HEK293 (cell line): ENCODE measurements at regions not wholly inside any gene's neighbourhood (a gene's known extent, or its start where the extent isn't known, plus 50 kb on each side); places are given as distances from the start of the nearest gene placed in this dataset.

Experiments
- BCL11B ChIP-seq: fragments of 450-650 bp; formaldehyde crosslinking; IDR thresholded peaks from 2 replicates; pipeline ENCODE4 v1.5.1; 2016; ENCODE audit warnings: low read depth, missing biosample characterization, missing genetic modification characterization
- CTCF ChIP-seq: fragments of 450-650 bp; formaldehyde crosslinking; IDR thresholded peaks from 2 replicates; pipeline ENCODE4 v1.5.1; 2016; ENCODE audit warnings: missing biosample characterization, missing genetic modification characterization
- GFI1B ChIP-seq: fragments of 450-650 bp; formaldehyde crosslinking; IDR thresholded peaks from 2 replicates; pipeline ENCODE4 v1.5.1; 2016; ENCODE audit warnings: missing biosample characterization, missing genetic modification characterization
- MZF1 ChIP-seq: fragments of 450-650 bp; formaldehyde crosslinking; IDR thresholded peaks from 2 replicates; pipeline ENCODE4 v1.5.1; 2017; ENCODE audit warnings: missing biosample characterization, missing genetic modification characterization, borderline replicate concordance
- PRDM4 ChIP-seq: fragments of 450-650 bp; formaldehyde crosslinking; IDR thresholded peaks from 2 replicates; pipeline ENCODE4 v1.5.1; 2017; ENCODE audit warnings: missing biosample characterization, missing genetic modification characterization
- ZBTB1 ChIP-seq: fragments of 450-650 bp; formaldehyde crosslinking; IDR thresholded peaks from 2 replicates; pipeline ENCODE4 v1.5.1; 2016; ENCODE audit warnings: missing biosample characterization, missing genetic modification characterization
- ZFP69B ChIP-seq: fragments of 450-650 bp; formaldehyde crosslinking; IDR thresholded peaks from 2 replicates; pipeline ENCODE4 v1.5.1; 2016; ENCODE audit warnings: missing biosample characterization, missing genetic modification characterization
- ZNF18 ChIP-seq: fragments of 450-650 bp; formaldehyde crosslinking; IDR thresholded peaks from 2 replicates; pipeline ENCODE4 v1.5.1; 2016; ENCODE audit warnings: missing biosample characterization, missing genetic modification characterization
- ZNF24 ChIP-seq: fragments of 450-650 bp; formaldehyde crosslinking; IDR thresholded peaks from 2 replicates; pipeline ENCODE4 v1.5.1; 2016; ENCODE audit warnings: missing biosample characterization, missing genetic modification characterization
- ZNF585B ChIP-seq: fragments of 450-650 bp; formaldehyde crosslinking; IDR thresholded peaks from 2 replicates; pipeline ENCODE4 v1.5.1; 2016; ENCODE audit warnings: missing biosample characterization, missing genetic modification characterization
- ZNF639 ChIP-seq: fragments of 450-650 bp; formaldehyde crosslinking; IDR thresholded peaks from 2 replicates; pipeline ENCODE4 v1.5.1; 2016; ENCODE audit warnings: missing biosample characterization, missing genetic modification characterization
- ZNF76 ChIP-seq: fragments of 450-650 bp; formaldehyde crosslinking; IDR thresholded peaks from 2 replicates; pipeline ENCODE4; 2016; ENCODE audit warnings: low read depth, missing biosample characterization, missing genetic modification characterization, borderline replicate concordance
- ZNF792 ChIP-seq: fragments of 450-650 bp; formaldehyde crosslinking; IDR thresholded peaks from 2 replicates; pipeline ENCODE4 v1.5.1; 2016; ENCODE audit warnings: missing biosample characterization, missing genetic modification characterization

- no peak for TF ChIP-seq ZBTB1 (tag by site-specific recombination)
- no peak for TF ChIP-seq ZNF18 (tag by site-specific recombination)
- no peak for TF ChIP-seq ZNF24 (tag by site-specific recombination)
- TF ChIP-seq ZNF639 (tag by site-specific recombination) = no peak
- TF ChIP-seq ZNF792 = no peak
- no peak for TF ChIP-seq GFI1B (tag by site-specific recombination)
- TF ChIP-seq ZNF585B = no peak
- TF ChIP-seq PRDM4 (tag by site-specific recombination) = no peak
- no peak for TF ChIP-seq BCL11B (tag by site-specific recombination)
- no peak for TF ChIP-seq ZFP69B (tag by site-specific recombination)
- TF ChIP-seq CTCF (tag by site-specific recombination) = no peak
- no peak for TF ChIP-seq MZF1 (tag by site-specific recombination)
- no peak for TF ChIP-seq ZNF76
These were observed 124.7 kb upstream of the THBS1 start for GRCh38 chr15:39456159-39456558.
